Smooth muscle cell (in vitro differentiated cells): ENCODE measurements at regions not wholly inside any gene's neighbourhood (a gene's known extent, or its start where the extent isn't known, plus 50 kb on each side); places are given as distances from the start of the nearest gene placed in this dataset.

Experiments used
- DNase-seq: peaks from one replicate; lab custom pipeline; 2025; ENCODE audit not compliant: unreplicated experiment; lab: John Stamatoyannopoulos, UW
- H2AFZ ChIP-seq: fragments of 200-600 bp; sonication (generic); 2 replicates; pipeline ENCODE4 v1.6.0; 2016; ENCODE audit warnings: antibody characterized with exemption, low read depth, mild to moderate bottlenecking
- H3F3A ChIP-seq: fragments of 200-600 bp; sonication (generic); 2 replicates; pipeline ENCODE4 v1.6.0; 2017; ENCODE audit warnings: antibody characterized with exemption, low read depth
- H3K27ac ChIP-seq: fragments of 200-600 bp; sonication (generic); 2 replicates; pipeline ENCODE4 v1.5.1; 2016; ENCODE audit warnings: low read depth, mild to moderate bottlenecking
- H3K27me3 ChIP-seq: fragments of 200-600 bp; sonication (generic); 2 replicates; pipeline ENCODE4 v1.6.1; 2016; ENCODE audit warnings: low read depth, mild to moderate bottlenecking
- H3K36me3 ChIP-seq: fragments of 200-600 bp; sonication (generic); 2 replicates; pipeline ENCODE4 v1.5.1; 2016; ENCODE audit warnings: low read depth
- H3K4me1 ChIP-seq: fragments of 200-600 bp; sonication (generic); 2 replicates; pipeline ENCODE4 v1.5.1; 2016; ENCODE audit warnings: low read depth
- H3K4me2 ChIP-seq: fragments of 200-600 bp; sonication (generic); 2 replicates; pipeline ENCODE4 v1.6.0; 2016; ENCODE audit warnings: mild to moderate bottlenecking
- H3K4me3 ChIP-seq: fragments of 200-600 bp; sonication (generic); 2 replicates; pipeline ENCODE4 v1.5.1; 2016; ENCODE audit warnings: mild to moderate bottlenecking
- H3K79me2 ChIP-seq: fragments of 200-600 bp; sonication (generic); 2 replicates; pipeline ENCODE4 v1.6.0; 2016; ENCODE audit warnings: low read depth, mild to moderate bottlenecking
- H3K9ac ChIP-seq: fragments of 200-600 bp; sonication (generic); 2 replicates; pipeline ENCODE4 v1.6.0; 2016; ENCODE audit warnings: low read depth
- H3K9me3 ChIP-seq: fragments of 200-600 bp; sonication (generic); replicated peaks from 2 replicates; pipeline ENCODE4 v1.5.1; 2016; ENCODE audit warnings: low read depth
- H4K20me1 ChIP-seq: fragments of 200-600 bp; sonication (generic); 2 replicates; pipeline ENCODE4 v1.6.0; 2016; ENCODE audit warnings: low read depth
- CTCF ChIP-seq: fragments of 200-600 bp; sonication (generic); IDR thresholded peaks from 2 replicates; pipeline ENCODE4 v1.5.1; 2017; ENCODE audit warnings: borderline replicate concordance, mild to moderate bottlenecking, antibody characterized with exemption; ENCODE audit not compliant: insufficient read depth, poor library complexity, severe bottlenecking
- WGBS: methylation state at CpG from one replicate; pipeline ENCODE4 v1.1.7; 2016; ENCODE audit warnings: low lambda C conversion rate; 5-methylcytosine and 5-hydroxymethylcytosine counted together

- Histone ChIP-seq H3K4me2 (no peak overlapping the region), H4K20me1 (no peaks in the 10 kb centered on the region), H2AFZ (no peak overlapping the region), H3K27ac (peak overlapping the region; percentile 40), H3K4me1 (no peaks in the 10 kb centered on the region), H3K27me3 (peaks cover 8% of the 10 kb centered on the region), H3K4me3 (no peak overlapping the region), H3K79me2 (no peaks in the 10 kb centered on the region), H3K36me3 (no peaks in the 10 kb centered on the region), H3K9ac (no peak overlapping the region), H3K9me3 (no peaks in the 10 kb centered on the region), H3F3A (no peaks in the 10 kb centered on the region)
- no peak for DNase-seq
- 70% methylated on average over 2 of the region's 2 CpGs for WGBS
- no peak for TF ChIP-seq CTCF
Measured at GRCh38 chr3:35944926-35945710, 305.8 kb downstream of the ARPP21 start.

- Histone ChIP-seq H3K27me3 (peaks cover 15% of the 10 kb centered on the region), H3K4me2 (no peak overlapping the region), H3K4me1 (no peaks in the 10 kb centered on the region), H3K79me2 (no peaks in the 10 kb centered on the region), H3K36me3 (no peaks in the 10 kb centered on the region), H3K9ac (no peak overlapping the region), H4K20me1 (no peaks in the 10 kb centered on the region), H2AFZ (no peak overlapping the region), H3K9me3 (no peaks in the 10 kb centered on the region), H3K27ac (no peak overlapping the region), H3F3A (no peaks in the 10 kb centered on the region), H3K4me3 (no peak overlapping the region)
- peak; percentile 50 for TF ChIP-seq CTCF
- 55% methylated on average over 8 of the region's 8 CpGs for whole genome bisulfite sequencing
- no peak for DNase-seq
Measured at GRCh38 chr3:35946121-35946853, 307.0 kb downstream of the ARPP21 start.

- no peak for DNase-seq
- H3K4me2 ChIP-seq = no peak overlapping the region
- no peak overlapping the region for H3K9ac ChIP-seq
- H3F3A ChIP-seq = no peaks in the 10 kb centered on the region
- H3K4me1 ChIP-seq = no peaks in the 10 kb centered on the region
- H3K79me2 ChIP-seq = no peaks in the 10 kb centered on the region
- 84% methylated on average over 2 of the region's 2 CpGs for WGBS
- peaks cover 15% of the 10 kb centered on the region for H3K27me3 ChIP-seq
- no peak for TF ChIP-seq CTCF
- H4K20me1 ChIP-seq = no peaks in the 10 kb centered on the region
- no peak overlapping the region for H3K4me3 ChIP-seq
- H3K27ac ChIP-seq = no peak overlapping the region
- H2AFZ ChIP-seq = no peak overlapping the region
- no peaks in the 10 kb centered on the region for H3K9me3 ChIP-seq
- H3K36me3 ChIP-seq = no peaks in the 10 kb centered on the region
Measured at GRCh38 chr3:35946854-35947515, 307.7 kb downstream of the ARPP21 start.
